ENCODE measurements at regions not wholly inside any gene's neighbourhood (a gene's known extent, or its start where the extent isn't known, plus 50 kb on each side); places are given as distances from the start of the nearest gene placed in this dataset.

- DNase-seq: no peak
Measured at GRCh38 chr11:131192628-131193027, 177.8 kb upstream of the NTM start.

- DNase-seq: no peak
Measured at GRCh38 chr11:131193031-131193501, 177.3 kb upstream of the NTM start.

GRCh38 chr11:131194726-131195125 lies 175.7 kb upstream of the NTM start:
- DNase-seq: no peak

GRCh38 chr11:131195661-131196517 lies 174.5 kb upstream of the NTM start:
- DNase-seq: peak; percentile 97

GRCh38 chr11:131198161-131199014 lies 172.0 kb upstream of the NTM start:
- DNase-seq: no peak

- DNase-seq: no peak
Measured at GRCh38 chr11:131199015-131199280, 171.5 kb upstream of the NTM start.

- no peak for DNase-seq
Measured at GRCh38 chr11:131201674-131202073, 168.7 kb upstream of the NTM start.

GRCh38 chr11:131203040-131203439 lies 167.4 kb upstream of the NTM start:
- DNase-seq: no peak

- DNase-seq: no peak
Measured at GRCh38 chr11:131204282-131204681, 166.1 kb upstream of the NTM start.

- DNase-seq: no peak
Measured at GRCh38 chr11:131204765-131205380, 165.5 kb upstream of the NTM start.

GRCh38 chr11:131206671-131207070 lies 163.7 kb upstream of the NTM start:
- DNase-seq: no peak

- no peak for DNase-seq
Measured at GRCh38 chr11:131207901-131208300, 162.5 kb upstream of the NTM start.

- no peak for DNase-seq
Measured at GRCh38 chr11:131217313-131218310, 152.8 kb upstream of the NTM start.

GRCh38 chr11:131218542-131218941 lies 151.9 kb upstream of the NTM start:
- no peak for DNase-seq

- peak; percentile 32 for DNase-seq
Measured at GRCh38 chr11:131219646-131220045, 150.8 kb upstream of the NTM start.

GRCh38 chr11:131223198-131223991 lies 147.0 kb upstream of the NTM start:
- DNase-seq: no peak

- peak; percentile 40 for DNase-seq
Measured at GRCh38 chr11:131228378-131228777, 142.0 kb upstream of the NTM start.

GRCh38 chr11:131229221-131229620 lies 141.2 kb upstream of the NTM start:
- DNase-seq: peak; percentile 11

GRCh38 chr11:131231317-131231940 lies 139.0 kb upstream of the NTM start:
- no peak for DNase-seq

GRCh38 chr11:131232261-131232660 lies 138.2 kb upstream of the NTM start:
- no peak for DNase-seq

GRCh38 chr11:131234221-131234620 lies 136.2 kb upstream of the NTM start:
- DNase-seq: no peak
